Smooth muscle cell (in vitro differentiated cells): ENCODE measurements at regions not wholly inside any gene's neighbourhood (a gene's known extent, or its start where the extent isn't known, plus 50 kb on each side); places are given as distances from the start of the nearest gene placed in this dataset.

Experiments
- DNase-seq: peaks from one replicate; lab custom pipeline; 2025; ENCODE audit not compliant: unreplicated experiment; lab: John Stamatoyannopoulos, UW
- H2AFZ ChIP-seq: fragments of 200-600 bp; sonication (generic); 2 replicates; pipeline ENCODE4 v1.6.0; 2016; ENCODE audit warnings: antibody characterized with exemption, low read depth, mild to moderate bottlenecking
- H3F3A ChIP-seq: fragments of 200-600 bp; sonication (generic); 2 replicates; pipeline ENCODE4 v1.6.0; 2017; ENCODE audit warnings: antibody characterized with exemption, low read depth
- H3K27ac ChIP-seq: fragments of 200-600 bp; sonication (generic); 2 replicates; pipeline ENCODE4 v1.5.1; 2016; ENCODE audit warnings: low read depth, mild to moderate bottlenecking
- H3K27me3 ChIP-seq: fragments of 200-600 bp; sonication (generic); 2 replicates; pipeline ENCODE4 v1.6.1; 2016; ENCODE audit warnings: low read depth, mild to moderate bottlenecking
- H3K36me3 ChIP-seq: fragments of 200-600 bp; sonication (generic); 2 replicates; pipeline ENCODE4 v1.5.1; 2016; ENCODE audit warnings: low read depth
- H3K4me1 ChIP-seq: fragments of 200-600 bp; sonication (generic); 2 replicates; pipeline ENCODE4 v1.5.1; 2016; ENCODE audit warnings: low read depth
- H3K4me2 ChIP-seq: fragments of 200-600 bp; sonication (generic); 2 replicates; pipeline ENCODE4 v1.6.0; 2016; ENCODE audit warnings: mild to moderate bottlenecking
- H3K4me3 ChIP-seq: fragments of 200-600 bp; sonication (generic); 2 replicates; pipeline ENCODE4 v1.5.1; 2016; ENCODE audit warnings: mild to moderate bottlenecking
- H3K79me2 ChIP-seq: fragments of 200-600 bp; sonication (generic); 2 replicates; pipeline ENCODE4 v1.6.0; 2016; ENCODE audit warnings: low read depth, mild to moderate bottlenecking
- H3K9ac ChIP-seq: fragments of 200-600 bp; sonication (generic); 2 replicates; pipeline ENCODE4 v1.6.0; 2016; ENCODE audit warnings: low read depth
- H3K9me3 ChIP-seq: fragments of 200-600 bp; sonication (generic); replicated peaks from 2 replicates; pipeline ENCODE4 v1.5.1; 2016; ENCODE audit warnings: low read depth
- H4K20me1 ChIP-seq: fragments of 200-600 bp; sonication (generic); 2 replicates; pipeline ENCODE4 v1.6.0; 2016; ENCODE audit warnings: low read depth
- CTCF ChIP-seq: fragments of 200-600 bp; sonication (generic); IDR thresholded peaks from 2 replicates; pipeline ENCODE4 v1.5.1; 2017; ENCODE audit warnings: borderline replicate concordance, mild to moderate bottlenecking, antibody characterized with exemption; ENCODE audit not compliant: insufficient read depth, poor library complexity, severe bottlenecking
- WGBS: methylation state at CpG from one replicate; pipeline ENCODE4 v1.1.7; 2016; ENCODE audit warnings: low lambda C conversion rate; 5-methylcytosine and 5-hydroxymethylcytosine counted together

DNA sequence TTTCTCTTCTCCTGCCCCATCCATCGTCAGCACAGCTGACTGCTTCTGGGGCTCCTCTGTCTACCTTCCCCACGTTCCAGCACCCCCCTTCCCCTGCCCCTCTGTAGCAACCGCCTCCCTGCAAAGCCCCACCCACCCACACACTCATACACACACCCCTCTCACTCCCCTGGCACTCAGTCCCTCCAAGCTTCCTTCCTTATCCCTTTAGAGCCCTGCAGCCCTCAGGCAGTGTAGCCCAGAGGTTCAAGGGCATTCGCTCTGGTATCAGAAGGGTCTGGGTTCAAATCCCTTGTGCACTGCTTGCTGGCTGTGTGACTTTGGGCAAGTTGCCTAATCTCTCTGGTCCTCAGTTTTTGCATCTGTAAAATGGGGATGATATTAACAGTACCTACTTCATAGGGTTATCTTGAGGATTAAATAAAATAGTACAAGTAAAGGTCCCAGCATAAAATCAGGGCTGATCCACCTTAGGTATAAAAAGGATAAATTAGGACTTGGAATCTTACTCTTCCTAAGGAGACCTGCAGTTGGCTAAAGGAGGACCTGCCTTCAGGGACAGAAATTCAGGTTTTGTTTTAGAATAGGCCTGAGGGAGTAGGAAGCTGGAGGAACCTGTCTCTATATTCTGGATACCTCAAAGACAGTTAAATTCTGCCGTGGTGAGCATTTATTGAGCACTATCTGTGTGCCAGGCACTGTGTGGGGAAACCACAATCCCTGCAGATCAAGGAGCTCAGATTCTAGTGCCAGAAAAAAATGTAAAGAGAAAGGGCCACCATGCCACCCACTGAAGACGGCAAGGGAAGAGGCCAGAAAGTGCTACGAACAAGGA is 94.1 kb downstream of the SNX5 start:
- no peak overlapping the region for H3K4me3 ChIP-seq
- no peaks in the 10 kb centered on the region for H3K4me1 ChIP-seq
- H3K79me2 ChIP-seq, result no peaks in the 10 kb centered on the region
- 56% methylated on average over 6 of the region's 7 CpGs for WGBS
- no peak overlapping the region for H2AFZ ChIP-seq
- no peak overlapping the region for H3K9ac ChIP-seq
- H3K9me3 ChIP-seq, result no peaks in the 10 kb centered on the region
- no peaks in the 10 kb centered on the region for H3K36me3 ChIP-seq
- H4K20me1 ChIP-seq, result no peaks in the 10 kb centered on the region
- H3K27me3 ChIP-seq, result no peaks in the 10 kb centered on the region
- no peak overlapping the region for H3K4me2 ChIP-seq
- DNase-seq, result no peak
- no peaks in the 10 kb centered on the region for H3F3A ChIP-seq
- peak overlapping the region; percentile 12 for H3K27ac ChIP-seq
- TF ChIP-seq CTCF, result no peak

DNA sequence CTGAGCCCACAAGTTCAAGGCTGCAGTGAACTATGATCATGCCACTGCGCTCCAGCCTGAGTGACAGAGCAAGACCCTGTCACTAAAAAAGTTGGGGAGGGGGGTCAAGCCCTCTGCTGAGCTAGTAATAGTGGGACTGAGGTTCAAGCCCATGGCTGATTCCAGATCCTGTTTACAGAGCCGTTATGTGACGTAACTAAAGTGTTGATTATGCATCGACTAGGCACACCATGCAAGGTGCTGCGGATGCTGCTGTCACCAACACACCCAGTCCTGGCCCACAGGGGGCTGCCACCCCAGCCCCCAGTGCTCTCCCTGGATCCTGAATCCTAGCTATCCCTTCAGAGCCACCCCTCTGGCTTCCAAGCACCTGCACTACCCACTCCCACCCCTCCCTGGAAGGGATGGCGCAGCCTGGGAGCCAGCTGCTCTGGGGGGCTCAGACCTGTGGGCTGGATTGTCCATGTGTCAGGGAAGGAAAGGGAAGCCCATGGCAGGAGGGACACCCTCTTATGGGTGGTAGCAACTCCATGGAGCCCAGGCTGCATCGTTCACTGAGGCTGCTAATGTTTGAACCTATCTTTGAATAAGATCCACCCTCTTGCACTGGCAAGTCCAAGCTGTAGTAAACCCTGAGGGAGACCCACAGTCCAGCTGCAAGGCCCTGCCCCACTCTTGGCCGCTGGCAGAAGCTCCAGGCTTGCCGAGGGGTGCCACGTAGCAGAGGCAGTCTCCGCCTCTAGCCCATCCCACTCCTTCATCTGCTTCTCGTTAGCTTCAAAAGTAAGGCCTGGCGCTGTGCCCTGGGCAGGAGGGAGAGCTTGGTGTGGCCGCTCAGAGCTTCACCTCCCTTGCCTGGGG is 95.0 kb downstream of the SNX5 start:
- Histone ChIP-seq H3K36me3 (no peaks in the 10 kb centered on the region), H3K4me3 (no peak overlapping the region), H3K4me1 (no peaks in the 10 kb centered on the region), H3F3A (no peaks in the 10 kb centered on the region), H3K27ac (peak overlapping the region; percentile 12), H2AFZ (no peak overlapping the region), H3K27me3 (no peaks in the 10 kb centered on the region), H3K9ac (no peak overlapping the region), H3K4me2 (no peak overlapping the region), H4K20me1 (no peaks in the 10 kb centered on the region), H3K79me2 (no peaks in the 10 kb centered on the region), H3K9me3 (no peaks in the 10 kb centered on the region)
- WGBS, result 54% methylated on average over 14 of the region's 14 CpGs
- no peak for TF ChIP-seq CTCF
- DNase-seq, result peak; percentile 48

DNA sequence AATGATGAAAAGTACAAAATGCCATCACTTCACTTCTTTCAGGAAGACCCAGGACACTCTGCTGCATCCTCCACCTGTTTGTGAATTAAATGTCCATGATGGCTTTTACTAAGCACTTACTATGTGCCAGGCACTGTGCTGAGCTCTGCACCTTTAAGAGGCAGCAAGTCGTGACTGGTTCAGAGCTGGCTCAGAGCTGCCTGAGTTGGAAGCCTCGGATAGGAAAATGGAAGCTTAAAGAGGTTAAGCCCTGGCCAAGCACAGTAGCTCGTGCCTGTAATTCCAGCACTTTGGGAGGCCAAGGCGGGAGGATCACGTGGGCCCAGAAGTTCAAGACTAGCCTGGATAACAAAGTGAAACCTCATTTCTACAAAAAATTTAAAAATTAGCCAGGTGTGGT is 95.6 kb downstream of the SNX5 start:
- Histone ChIP-seq H3K4me1 (no peaks in the 10 kb centered on the region), H3K4me3 (no peak overlapping the region), H3F3A (no peaks in the 10 kb centered on the region), H3K9ac (no peak overlapping the region), H3K9me3 (no peaks in the 10 kb centered on the region), H3K4me2 (no peak overlapping the region), H2AFZ (no peak overlapping the region), H3K27ac (no peak overlapping the region), H3K36me3 (no peaks in the 10 kb centered on the region), H4K20me1 (no peaks in the 10 kb centered on the region), H3K79me2 (no peaks in the 10 kb centered on the region), H3K27me3 (no peaks in the 10 kb centered on the region)
- WGBS, result 56% methylated on average over 5 of the region's 5 CpGs
- no peak for TF ChIP-seq CTCF
- no peak for DNase-seq
